PC-9 (cell line): ENCODE measurements at regions not wholly inside any gene's neighbourhood (a gene's known extent, or its start where the extent isn't known, plus 50 kb on each side); places are given as distances from the start of the nearest gene placed in this dataset.
"Not testable (repeated sequence)": the region's sequence is repeated elsewhere in the genome, so short reads cannot be mapped to it uniquely, and the experiment has no call there.

Experiments
- BruUV-seq: library from RNA; stranded (reverse); fragments of 400-500 nt; replicated peaks from 2 replicates; lab custom pipeline; 2021; lab: Mats Ljungman, UMichigan
- CTCF ChIA-PET: fragments of 300-600 bp; sonication (Branson Sonifier 250); formaldehyde crosslinking; loops from one replicate; lab custom pipeline; 2022; ENCODE audit warnings: antibody characterized with exemption; lab: Charles Lee
- POLR2A ChIA-PET: fragments of 300-600 bp; sonication (Branson Sonifier 250); formaldehyde crosslinking; loops from one replicate; lab custom pipeline; 2022; ENCODE audit warnings: antibody characterized with exemption; ENCODE audit not compliant: unreplicated experiment; lab: Charles Lee
- DNase-seq, 2 experiments: peaks; one replicate each; pipeline versions ENCODE4 v3.0.0 to v3.0.0-alpha.2; 2015 to 2022; ENCODE audit warnings: mixed read lengths in 1 of 2
- H2AFZ ChIP-seq: fragments of 200-600 bp; sonication (generic); 2 replicates; pipeline ENCODE4 v1.8.1; 2017; ENCODE audit warnings: antibody characterized with exemption
- H3F3A ChIP-seq: fragments of 200-600 bp; sonication (generic); 2 replicates; pipeline ENCODE4 v1.8.1; 2017; ENCODE audit warnings: antibody characterized with exemption, mild to moderate bottlenecking, low read depth; ENCODE audit not compliant: insufficient read depth
- H3K27ac ChIP-seq: fragments of 200-600 bp; sonication (generic); 2 replicates; pipeline ENCODE4 v1.6.1; 2016; ENCODE audit warnings: mixed run types
- H3K27me3 ChIP-seq: fragments of 200-600 bp; sonication (generic); 2 replicates; pipeline ENCODE4 v1.6.1; 2016; ENCODE audit warnings: low read depth, mixed run types; ENCODE audit not compliant: insufficient read depth
- H3K36me3 ChIP-seq: fragments of 200-600 bp; sonication (generic); 2 replicates; pipeline ENCODE4 v1.6.1; 2016; ENCODE audit warnings: low read depth, mixed run types
- H3K4me1 ChIP-seq: fragments of 200-600 bp; sonication (generic); replicated peaks from 2 replicates; pipeline ENCODE4 v1.6.1; 2016; ENCODE audit warnings: mixed run types; ENCODE audit not compliant: insufficient read depth
- H3K4me2 ChIP-seq: fragments of 200-600 bp; sonication (generic); 2 replicates; pipeline ENCODE4 v1.6.1; 2017; ENCODE audit warnings: mixed run types
- H3K4me3 ChIP-seq: fragments of 200-600 bp; sonication (generic); 2 replicates; pipeline ENCODE4 v1.6.1; 2016; ENCODE audit warnings: mixed run types
- H3K79me2 ChIP-seq: fragments of 200-600 bp; sonication (generic); 2 replicates; pipeline ENCODE4 v1.6.1; 2017; ENCODE audit warnings: low read depth, mixed run types
- H3K9me2 ChIP-seq: fragments of 200-600 bp; sonication (generic); 2 replicates; pipeline ENCODE4 v1.8.1; 2017; ENCODE audit warnings: mild to moderate bottlenecking; ENCODE audit not compliant: insufficient read depth
- H3K9me3 ChIP-seq: fragments of 200-600 bp; sonication (generic); 2 replicates; pipeline ENCODE4 v1.8.1; 2016; ENCODE audit warnings: low read depth; ENCODE audit not compliant: insufficient read depth
- H4K20me1 ChIP-seq: fragments of 200-600 bp; sonication (generic); 2 replicates; pipeline ENCODE4 v1.8.1; 2017; ENCODE audit not compliant: insufficient read depth
- intact Hi-C: fragments of 100-400 bp; cut with micrococcal nuclease; formaldehyde crosslinking; loops from one replicate; pipeline ENCODE4 v1.10.0; 2022; ENCODE audit not compliant: unreplicated experiment

DNA sequence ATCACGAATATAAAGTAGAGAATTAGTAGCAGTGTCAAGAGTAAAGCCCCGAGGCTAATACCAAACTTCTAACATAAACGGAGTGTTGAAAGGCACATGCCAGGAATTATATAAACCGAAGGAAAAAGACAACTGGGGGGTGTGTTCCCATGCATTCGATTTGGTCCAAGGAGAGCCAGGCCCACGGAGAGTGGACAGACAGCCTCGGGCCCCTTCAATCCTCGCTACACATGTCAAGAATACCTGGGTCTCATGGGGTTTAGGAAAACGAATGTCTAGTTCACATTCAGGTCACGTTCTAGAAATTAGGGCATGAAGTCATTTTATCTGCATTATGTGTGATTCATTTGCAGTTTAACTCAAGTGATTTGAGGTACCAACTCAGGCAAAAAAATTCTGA lies 343.7 kb downstream of the BCL2L11 start:
- CTCF ChIA-PET, BruUV-seq: not testable (repeated sequence)
- peak overlapping the region; percentile 51; the same call in 1 of the 2 replicates for H3K27ac ChIP-seq

DNA sequence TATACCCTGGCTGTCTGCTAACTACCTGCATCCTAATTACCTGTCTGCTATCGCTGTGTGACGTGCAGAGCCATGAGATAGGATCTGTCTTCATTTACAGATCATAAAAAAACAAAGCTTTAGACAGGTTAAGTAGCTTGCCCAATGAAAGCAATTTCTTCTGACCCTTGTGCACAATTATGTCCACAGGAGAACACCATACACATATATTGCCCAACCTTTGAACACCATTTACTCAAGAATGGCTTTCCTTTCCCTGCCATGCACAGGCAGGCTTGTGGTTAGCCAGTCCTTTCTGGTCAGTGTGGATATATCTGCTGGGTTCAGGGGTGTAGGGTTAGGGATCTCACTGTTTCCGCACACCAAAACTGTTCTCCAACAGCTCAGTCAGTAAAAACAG lies 344.8 kb downstream of the BCL2L11 start:
- H4K20me1 ChIP-seq, H3K4me3 ChIP-seq, CTCF ChIA-PET, DNase-seq, H3K9me2 ChIP-seq, BruUV-seq, H2AFZ ChIP-seq, POLR2A ChIA-PET, H3K27me3 ChIP-seq, H3F3A ChIP-seq, H3K9me3 ChIP-seq, H3K36me3 ChIP-seq, intact Hi-C loops: not testable (repeated sequence)
- Histone ChIP-seq H3K4me2 (peak overlapping the region; percentile 55), H3K79me2 (peaks cover 78% of the 10 kb centered on the region), H3K4me1 (peaks cover 54% of the 10 kb centered on the region), H3K27ac (peak overlapping the region; percentile 83)

More for the DNA sequence above, 343.7 kb downstream of the BCL2L11 start:
- H3K27me3 ChIP-seq, intact Hi-C loops, H3F3A ChIP-seq, H3K9me2 ChIP-seq, H4K20me1 ChIP-seq, H3K9me3 ChIP-seq, H3K36me3 ChIP-seq, H2AFZ ChIP-seq, POLR2A ChIA-PET: not testable (repeated sequence)
- peak; percentile 8 to 43 for DNase-seq
- Histone ChIP-seq H3K4me1 (peaks cover 54% of the 10 kb centered on the region), H3K4me3 (peak overlapping the region; percentile 21; the same call in 1 of the 2 replicates), H3K4me2 (peak overlapping the region; percentile 50; the same call in 1 of the 2 replicates), H3K79me2 (peaks cover 77% of the 10 kb centered on the region)

DNA sequence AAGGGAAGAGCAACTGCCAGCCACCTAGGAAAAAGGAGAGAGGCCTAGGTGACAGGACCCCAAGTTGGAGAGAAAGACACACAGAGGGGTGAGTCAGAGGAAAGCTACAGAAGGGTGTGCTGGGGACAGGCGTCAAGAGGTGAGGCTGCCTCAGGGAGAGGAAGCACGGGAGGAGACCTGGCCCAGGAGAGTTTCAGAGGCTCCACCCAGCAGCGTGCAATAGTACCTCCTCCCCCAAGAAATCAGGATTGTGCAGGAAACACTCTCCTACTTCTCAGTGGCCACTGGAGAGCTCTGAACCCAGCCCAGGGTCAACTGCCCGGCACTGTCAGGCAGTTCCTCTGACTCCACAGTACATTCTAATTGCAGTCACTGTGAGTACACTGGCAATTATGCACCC lies 346.0 kb downstream of the BCL2L11 start:
- Histone ChIP-seq H3K4me1 (peaks cover 52% of the 10 kb centered on the region), H3K27ac (peak overlapping the region; percentile 83), H3K4me2 (peak overlapping the region; percentile 55), H3K79me2 (peaks cover 70% of the 10 kb centered on the region)
- H3K9me2 ChIP-seq, H3K27me3 ChIP-seq, H3K9me3 ChIP-seq, H3F3A ChIP-seq, H4K20me1 ChIP-seq, H3K4me3 ChIP-seq, H3K36me3 ChIP-seq, H2AFZ ChIP-seq, intact Hi-C loops, POLR2A ChIA-PET, CTCF ChIA-PET, BruUV-seq: not testable (repeated sequence)
- peak; percentile 62 to 78 for DNase-seq

DNA sequence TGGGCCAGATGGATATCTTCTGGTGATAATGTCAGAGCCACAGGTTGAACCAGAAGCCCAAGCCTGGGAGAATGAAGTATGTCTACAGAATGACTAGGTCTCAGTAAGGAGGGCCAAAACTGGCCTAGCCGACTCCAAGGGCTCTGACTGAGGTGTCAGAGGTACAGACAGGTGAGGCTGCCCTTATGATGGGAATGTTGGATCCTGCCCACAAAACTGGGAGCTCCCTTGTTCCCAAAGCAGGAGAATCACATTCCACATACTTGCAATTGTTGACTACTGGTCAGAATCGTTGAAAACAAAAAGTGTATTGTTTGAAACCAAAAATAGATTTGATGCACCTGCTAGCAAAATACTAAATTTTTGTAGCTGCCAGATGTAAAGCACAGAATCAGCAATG lies 350.2 kb downstream of the BCL2L11 start:
- BruUV-seq, H3F3A ChIP-seq, H3K36me3 ChIP-seq, intact Hi-C loops, H3K27ac ChIP-seq, H3K4me2 ChIP-seq, H4K20me1 ChIP-seq, POLR2A ChIA-PET, CTCF ChIA-PET, DNase-seq, H2AFZ ChIP-seq, H3K27me3 ChIP-seq, H3K9me3 ChIP-seq, H3K4me3 ChIP-seq, H3K9me2 ChIP-seq: not testable (repeated sequence)
- Histone ChIP-seq H3K4me1 (peaks cover 21% of the 10 kb centered on the region), H3K79me2 (peaks cover 67% of the 10 kb centered on the region)

DNA sequence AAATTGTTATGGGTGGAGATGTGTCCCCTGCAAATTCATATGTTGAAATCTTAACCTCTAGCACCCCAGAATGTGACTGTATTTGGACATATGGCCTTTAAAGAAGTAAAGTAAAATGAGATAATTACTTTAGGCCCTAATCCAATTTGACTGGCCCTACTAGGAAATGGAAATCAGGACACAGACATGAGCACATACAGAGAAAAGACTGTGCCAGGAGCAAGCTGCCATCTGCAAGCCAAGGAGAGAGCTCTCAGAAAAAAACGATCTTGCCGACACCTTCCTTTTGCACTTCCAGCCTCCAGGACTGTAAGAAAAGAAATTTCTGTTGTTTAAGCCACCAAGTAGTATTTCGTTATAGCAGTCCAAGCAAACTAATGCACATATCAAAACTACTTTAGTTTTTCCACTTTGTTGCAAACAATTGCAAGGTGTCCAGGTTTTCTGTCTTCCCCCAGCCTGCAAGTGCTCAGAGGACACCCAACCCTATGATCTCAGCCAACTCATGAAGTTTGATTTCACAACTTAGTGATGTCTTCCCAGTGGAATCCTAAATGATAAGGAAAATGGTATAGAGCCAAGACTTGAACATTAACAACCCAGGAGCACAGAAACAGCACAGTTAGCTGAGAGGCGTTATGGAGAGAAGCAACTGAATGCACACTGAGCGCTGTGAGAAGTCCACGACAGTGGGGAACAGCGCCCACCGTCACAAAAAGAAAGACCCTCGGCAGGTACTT lies 351.2 kb downstream of the BCL2L11 start:
- H3K27me3 ChIP-seq, H3F3A ChIP-seq, H2AFZ ChIP-seq, CTCF ChIA-PET, H3K27ac ChIP-seq, H3K4me3 ChIP-seq, POLR2A ChIA-PET, H3K9me3 ChIP-seq, BruUV-seq, H4K20me1 ChIP-seq, H3K4me2 ChIP-seq, DNase-seq, H3K36me3 ChIP-seq, intact Hi-C loops, H3K9me2 ChIP-seq: not testable (repeated sequence)
- H3K4me1 ChIP-seq = peaks cover 12% of the 10 kb centered on the region
- H3K79me2 ChIP-seq = peaks cover 65% of the 10 kb centered on the region

DNA sequence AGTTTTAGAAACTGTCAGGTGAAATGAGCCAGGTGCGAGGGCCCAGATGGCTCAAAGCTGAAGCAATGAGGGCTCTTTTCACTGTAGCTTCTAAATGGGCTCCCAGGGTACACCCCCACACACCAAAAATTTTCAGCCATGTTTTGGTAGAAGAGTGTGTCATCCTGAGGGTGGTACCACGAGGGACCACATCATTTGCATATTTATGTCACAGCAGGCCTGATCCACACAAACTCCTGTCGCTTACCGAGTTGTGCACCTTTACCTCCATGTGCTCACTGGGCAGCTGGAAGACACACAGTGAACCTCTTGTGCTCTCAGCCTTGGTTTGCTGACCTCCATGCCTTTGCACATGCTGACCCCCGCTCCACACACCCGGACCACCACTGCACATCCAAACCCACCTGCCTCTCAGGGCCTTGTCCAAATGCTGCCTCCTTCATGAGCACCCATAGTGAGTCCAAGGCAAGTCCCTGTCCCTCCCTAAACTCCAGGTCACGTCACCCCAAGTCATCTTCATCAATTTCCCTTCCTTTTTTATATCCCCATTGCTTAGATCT lies 352.2 kb downstream of the BCL2L11 start:
- H3F3A ChIP-seq, H3K4me3 ChIP-seq, H3K4me1 ChIP-seq, intact Hi-C loops, H4K20me1 ChIP-seq, H3K36me3 ChIP-seq, H3K27ac ChIP-seq, H3K27me3 ChIP-seq, DNase-seq, POLR2A ChIA-PET, H2AFZ ChIP-seq, BruUV-seq, CTCF ChIA-PET, H3K9me3 ChIP-seq, H3K4me2 ChIP-seq, H3K9me2 ChIP-seq: not testable (repeated sequence)
- H3K79me2 ChIP-seq = peaks cover 67% of the 10 kb centered on the region

DNA sequence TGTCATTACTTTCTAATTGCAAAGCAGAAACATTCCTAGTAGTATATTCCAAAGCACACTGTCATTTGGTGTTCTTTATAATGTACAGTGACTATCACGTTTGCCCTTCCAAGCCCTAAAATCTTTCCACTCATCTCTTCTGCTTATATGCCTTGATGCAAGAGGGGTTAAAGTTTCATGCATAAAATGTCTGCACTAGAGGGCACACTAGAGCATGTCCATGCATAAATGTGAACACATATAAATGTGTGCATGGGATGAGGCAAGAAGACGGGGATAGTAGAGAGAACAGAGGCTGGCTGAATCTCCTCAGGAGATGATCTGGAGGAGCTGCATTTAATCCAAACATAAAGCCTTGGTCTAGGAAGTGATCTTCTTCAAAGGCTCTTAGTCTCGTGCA lies 352.8 kb downstream of the BCL2L11 start:
- H3K4me3 ChIP-seq, H3F3A ChIP-seq, H2AFZ ChIP-seq, H3K9me2 ChIP-seq, H3K4me1 ChIP-seq, H3K9me3 ChIP-seq, intact Hi-C loops, H3K27me3 ChIP-seq, BruUV-seq, POLR2A ChIA-PET, H4K20me1 ChIP-seq, H3K36me3 ChIP-seq, DNase-seq, H3K4me2 ChIP-seq, H3K27ac ChIP-seq: not testable (repeated sequence)
- peaks cover 68% of the 10 kb centered on the region for H3K79me2 ChIP-seq
- CTCF ChIA-PET = interaction anchor here (0.6 kb wide), 1 partner anchor 11 kb away, joined by 5 read pairs; no protein-coding TSS in a partner anchor
